Breast epithelium (tissue), 3 donors: ENCODE measurements at regions not wholly inside any gene's neighbourhood (a gene's known extent, or its start where the extent isn't known, plus 50 kb on each side); places are given as distances from the start of the nearest gene placed in this dataset.

Experiments used
- POLR2A ChIP-seq: fragments of 450-650 bp; IDR thresholded peaks from one replicate; pipeline ENCODE4 v1.6.1; 2016; ENCODE audit warnings: antibody characterized with exemption, mild to moderate bottlenecking, moderate library complexity
- POLR2AphosphoS5 ChIP-seq, 3 donors: sonication (generic); formaldehyde crosslinking; IDR thresholded peaks; one replicate each; pipeline ENCODE4 v1.6.1; 2017; ENCODE audit warnings: antibody characterized with exemption in 3 of 3
- TF ChIP-seq, protein P1 (sequence below), 3 donors: fragments of 450-650 bp; IDR thresholded peaks; one replicate each; pipeline ENCODE4 v1.5.1; 2016 to 2017; ENCODE audit warnings: antibody characterized with exemption in 3 of 3, mild to moderate bottlenecking in 3 of 3, moderate library complexity in 3 of 3

- TF ChIP-seq, protein P1, sequence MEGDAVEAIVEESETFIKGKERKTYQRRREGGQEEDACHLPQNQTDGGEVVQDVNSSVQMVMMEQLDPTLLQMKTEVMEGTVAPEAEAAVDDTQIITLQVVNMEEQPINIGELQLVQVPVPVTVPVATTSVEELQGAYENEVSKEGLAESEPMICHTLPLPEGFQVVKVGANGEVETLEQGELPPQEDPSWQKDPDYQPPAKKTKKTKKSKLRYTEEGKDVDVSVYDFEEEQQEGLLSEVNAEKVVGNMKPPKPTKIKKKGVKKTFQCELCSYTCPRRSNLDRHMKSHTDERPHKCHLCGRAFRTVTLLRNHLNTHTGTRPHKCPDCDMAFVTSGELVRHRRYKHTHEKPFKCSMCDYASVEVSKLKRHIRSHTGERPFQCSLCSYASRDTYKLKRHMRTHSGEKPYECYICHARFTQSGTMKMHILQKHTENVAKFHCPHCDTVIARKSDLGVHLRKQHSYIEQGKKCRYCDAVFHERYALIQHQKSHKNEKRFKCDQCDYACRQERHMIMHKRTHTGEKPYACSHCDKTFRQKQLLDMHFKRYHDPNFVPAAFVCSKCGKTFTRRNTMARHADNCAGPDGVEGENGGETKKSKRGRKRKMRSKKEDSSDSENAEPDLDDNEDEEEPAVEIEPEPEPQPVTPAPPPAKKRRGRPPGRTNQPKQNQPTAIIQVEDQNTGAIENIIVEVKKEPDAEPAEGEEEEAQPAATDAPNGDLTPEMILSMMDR (IDR thresholded peaks at IDR 0.05): no peak
- TF ChIP-seq POLR2AphosphoS5 (IDR thresholded peaks at IDR 0.05) (no peak), POLR2A (no peak)
Measured at GRCh38 chr7:136078630-136079029, 101.5 kb upstream of the MTPN start.
